IPS-NIHi7 (cell line): ENCODE measurements at regions not wholly inside any gene's neighbourhood (a gene's known extent, or its start where the extent isn't known, plus 50 kb on each side); places are given as distances from the start of the nearest gene placed in this dataset.

ENCODE experiments used
- DNase-seq: peaks from one replicate; pipeline ENCODE4 v3.0.0; 2012; ENCODE audit warnings: mixed read lengths; ENCODE audit errors: extremely low spot score

DNA sequence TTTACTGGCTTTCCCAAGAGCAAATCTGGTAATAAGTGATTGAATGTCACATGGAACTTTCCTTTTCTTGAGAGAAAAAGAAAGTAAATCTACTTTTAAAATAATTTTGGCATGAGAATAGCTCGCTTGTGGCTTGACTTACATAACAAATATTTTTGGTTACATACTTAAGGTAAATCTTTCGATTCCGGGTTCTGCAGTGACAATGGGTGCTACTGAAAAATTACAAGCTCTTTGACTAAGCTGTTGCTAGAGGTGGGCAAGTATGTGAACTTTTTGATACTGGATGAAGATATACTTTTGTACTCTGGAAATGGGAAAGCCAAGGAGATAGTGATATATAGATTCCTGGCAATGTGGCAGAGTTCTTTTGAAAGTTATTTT lies 51.9 kb upstream of the OTOL1 start:
- DNase-seq = no peak

DNA sequence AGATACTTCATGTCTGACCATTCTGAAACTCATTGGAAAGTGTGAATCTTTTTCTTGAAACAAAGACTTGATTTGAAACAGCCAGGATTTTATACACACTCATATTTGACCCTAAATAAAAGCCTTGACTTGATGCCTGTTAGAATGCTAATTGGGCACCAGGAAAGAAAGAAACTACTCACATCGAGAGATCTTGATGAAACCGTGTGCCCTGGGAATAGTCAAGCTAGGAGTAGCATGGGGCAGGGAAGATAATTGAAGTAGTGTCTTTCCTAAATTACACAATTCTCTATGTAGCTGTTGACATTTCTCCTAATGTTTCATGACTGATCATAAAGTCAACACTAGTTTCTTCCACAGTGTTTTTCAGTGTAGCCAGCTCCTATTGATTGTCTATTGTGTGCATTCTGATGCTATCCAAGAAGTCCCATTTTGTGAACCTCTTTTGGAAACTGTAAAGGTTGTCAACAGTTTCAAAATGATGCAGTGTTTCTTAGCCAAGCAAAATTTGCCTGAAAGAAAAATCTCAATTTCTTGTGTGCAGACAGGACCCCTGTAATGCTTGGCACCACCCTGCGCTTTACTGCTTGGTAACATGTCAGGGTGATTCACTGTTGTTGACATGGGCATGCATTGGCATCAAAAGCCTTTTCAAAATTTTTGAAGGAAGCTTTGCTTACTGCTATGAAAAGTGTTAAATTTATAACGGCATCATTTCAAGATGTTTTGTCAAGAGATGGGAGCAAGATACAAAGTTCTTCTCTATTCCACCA lies 52.5 kb upstream of the OTOL1 start:
- DNase-seq = no peak

DNA sequence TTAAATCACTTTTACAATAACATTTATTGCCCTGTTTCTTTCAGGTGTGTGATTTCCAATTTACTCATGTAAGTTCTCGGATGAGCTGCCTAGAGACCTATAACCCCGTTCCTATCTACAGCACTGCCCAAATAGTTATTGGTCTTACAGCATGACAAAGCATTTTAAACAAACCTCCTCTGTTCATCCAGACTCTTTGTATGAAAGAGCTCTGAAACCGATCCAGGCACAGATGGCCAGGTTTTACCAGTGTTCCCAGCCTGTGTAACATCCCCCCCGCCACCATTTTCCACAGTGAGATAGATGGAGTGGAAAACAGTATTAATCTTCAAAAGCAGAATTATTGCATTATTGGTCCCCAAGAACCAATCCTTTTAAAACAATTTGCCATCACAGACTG lies 59.0 kb upstream of the SPTSSB start:
- DNase-seq = no peak

DNA sequence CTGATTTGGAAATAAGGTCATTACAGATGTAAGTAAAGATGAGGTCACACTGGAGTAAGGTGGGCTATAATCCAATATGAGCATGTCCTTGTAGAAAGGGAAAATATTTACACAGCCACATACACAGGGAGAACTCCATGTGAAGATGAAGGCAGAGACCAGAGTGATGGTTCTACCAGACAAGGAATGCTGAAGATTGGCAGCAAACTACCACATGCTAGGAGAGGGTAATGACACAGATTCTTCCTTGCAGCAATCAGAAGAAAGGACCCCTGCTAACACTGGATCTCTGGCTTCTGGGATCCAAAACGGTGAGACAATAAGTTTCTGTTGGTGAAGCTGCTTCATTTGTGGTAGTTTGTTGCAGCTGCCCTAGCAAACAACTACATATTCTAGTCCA lies 56.0 kb upstream of the SPTSSB start:
- no peak for DNase-seq

DNA sequence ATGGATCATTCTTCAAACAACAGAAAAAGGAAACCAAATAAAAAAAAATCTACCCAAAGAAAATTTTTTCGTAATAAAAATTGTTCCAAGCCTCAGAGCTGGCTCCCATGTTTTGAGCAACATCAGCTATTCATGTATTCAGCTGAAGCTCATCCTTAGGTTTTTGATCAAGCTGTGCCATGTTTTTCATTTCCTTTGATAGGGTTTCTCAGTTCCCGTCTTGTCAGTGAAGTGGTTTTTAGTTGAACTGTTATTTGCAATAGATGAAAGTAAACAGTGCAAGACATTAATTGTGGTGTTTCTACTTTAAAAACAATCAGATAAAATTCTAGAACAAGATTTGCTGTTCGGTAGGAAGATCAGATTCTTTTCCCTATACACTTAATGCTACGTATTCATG lies 55.4 kb upstream of the SPTSSB start:
- no peak for DNase-seq

DNA sequence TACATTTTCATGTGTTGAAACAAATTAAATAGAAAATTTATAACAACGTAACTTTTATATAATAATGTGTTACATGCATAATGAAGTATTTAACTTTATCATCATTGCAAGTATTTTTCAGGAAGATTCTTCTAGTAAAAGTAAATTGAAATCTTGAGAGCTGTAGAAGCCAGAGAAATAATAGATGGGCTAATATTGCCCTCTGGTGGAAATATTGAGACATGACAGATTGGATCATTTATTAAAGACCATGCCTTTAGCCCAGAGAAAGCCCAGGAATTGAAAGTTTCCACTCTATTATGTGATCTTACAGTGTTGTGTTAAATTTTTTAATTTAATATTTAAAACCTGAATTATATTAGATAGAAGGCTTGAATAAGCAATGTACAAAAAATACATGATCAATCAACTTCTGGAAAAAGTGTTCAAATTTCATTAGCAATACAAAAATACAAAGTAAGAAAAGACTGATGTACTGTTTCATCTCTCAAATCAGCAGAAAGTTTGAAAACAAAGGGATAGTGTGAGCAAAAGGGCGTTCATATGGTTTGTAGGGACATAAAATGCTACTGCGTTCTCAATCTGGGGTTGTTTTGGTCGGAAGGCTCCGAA lies 52.7 kb upstream of the SPTSSB start:
- DNase-seq = peak; percentile 45

DNA sequence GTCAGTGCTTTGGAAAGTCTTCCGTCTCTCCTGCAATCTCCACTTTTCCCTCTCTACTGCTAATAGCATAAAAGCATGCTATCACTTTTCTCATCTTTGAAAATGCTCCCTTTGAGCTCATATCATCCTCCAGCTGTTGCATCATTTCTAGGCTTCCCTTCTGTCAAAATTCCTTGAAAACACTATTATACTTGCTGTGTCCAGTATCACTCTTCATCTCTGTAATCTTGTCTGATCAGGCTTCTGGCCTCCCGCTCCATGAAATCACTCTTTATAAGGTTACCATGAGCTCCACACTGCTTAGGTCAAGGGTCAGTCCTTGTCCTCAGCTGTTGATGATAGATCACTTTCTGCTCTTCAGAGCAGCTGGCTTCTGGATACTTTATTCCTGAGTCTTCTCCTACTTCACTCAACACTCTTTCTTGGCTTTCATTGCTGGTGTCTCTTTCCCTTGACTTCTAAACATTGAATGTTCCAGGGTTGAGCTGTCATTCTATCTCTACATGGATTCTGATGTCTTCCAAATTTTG lies 50.9 kb upstream of the SPTSSB start:
- no peak for DNase-seq
